ENCODE measurements at regions not wholly inside any gene's neighbourhood (a gene's known extent, or its start where the extent isn't known, plus 50 kb on each side); places are given as distances from the start of the nearest gene placed in this dataset.
"Not testable (repeated sequence)": the region's sequence is repeated elsewhere in the genome, so short reads cannot be mapped to it uniquely, and the experiment has no call there.

GRCh38 chr4:112708772-112709171 is 71.8 kb downstream of the LARP7 start:
- DNase-seq: no peak

- no peak for DNase-seq
These were observed 78.3 kb downstream of the LARP7 start for GRCh38 chr4:112714922-112715901.

GRCh38 chr4:112717856-112718255 is 80.9 kb downstream of the LARP7 start:
- no peak for DNase-seq

GRCh38 chr4:112721627-112722026 is 84.7 kb downstream of the LARP7 start:
- DNase-seq: no peak

- DNase-seq: no peak
These were observed 89.1 kb downstream of the LARP7 start for GRCh38 chr4:112726041-112726440.

GRCh38 chr4:112727728-112728127 is 90.8 kb downstream of the LARP7 start:
- DNase-seq: not testable (repeated sequence)

GRCh38 chr4:112731715-112732114 is 94.8 kb downstream of the LARP7 start:
- no peak for DNase-seq

- no peak for DNase-seq
These were observed 95.2 kb downstream of the LARP7 start for GRCh38 chr4:112732142-112732541.

- no peak for DNase-seq
These were observed 98.6 kb downstream of the LARP7 start for GRCh38 chr4:112735474-112735951.

GRCh38 chr4:112736718-112737135 is 99.8 kb downstream of the LARP7 start:
- no peak for DNase-seq

GRCh38 chr4:112739442-112739841 is 102.5 kb downstream of the LARP7 start:
- DNase-seq: no peak

GRCh38 chr4:112747036-112747435 is 110.1 kb downstream of the LARP7 start:
- no peak for DNase-seq

GRCh38 chr4:112748352-112748878 is 111.5 kb downstream of the LARP7 start:
- no peak for DNase-seq

- DNase-seq: not testable (repeated sequence)
These were observed 113.8 kb downstream of the LARP7 start for GRCh38 chr4:112750749-112751148.

GRCh38 chr4:112751447-112751846 is 114.5 kb downstream of the LARP7 start:
- DNase-seq: no peak

GRCh38 chr4:112752061-112752460 is 115.1 kb downstream of the LARP7 start:
- DNase-seq: no peak

- DNase-seq: no peak
These were observed 115.6 kb downstream of the LARP7 start for GRCh38 chr4:112752510-112752909.

- DNase-seq: no peak
These were observed 116.4 kb downstream of the LARP7 start for GRCh38 chr4:112753333-112753732.

GRCh38 chr4:112759313-112759712 is 122.4 kb downstream of the LARP7 start:
- no peak for DNase-seq

- DNase-seq: no peak
These were observed 128.5 kb downstream of the LARP7 start for GRCh38 chr4:112765317-112765974.

GRCh38 chr4:112766422-112766821 is 129.5 kb downstream of the LARP7 start:
- DNase-seq: no peak

- no peak for DNase-seq
These were observed 130.4 kb downstream of the LARP7 start for GRCh38 chr4:112767386-112767785.

GRCh38 chr4:112770114-112770513 is 133.2 kb downstream of the LARP7 start:
- DNase-seq: no peak

- DNase-seq: no peak
These were observed 138.9 kb downstream of the LARP7 start for GRCh38 chr4:112775801-112776200.
